ENCODE measurements at regions not wholly inside any gene's neighbourhood (a gene's known extent, or its start where the extent isn't known, plus 50 kb on each side); places are given as distances from the start of the nearest gene placed in this dataset.

GRCh38 chr12:107533218-107533617 lies 152.4 kb upstream of the PWP1 start:
- no peak for DNase-seq

GRCh38 chr12:107536613-107537012 lies 149.0 kb upstream of the PWP1 start:
- no peak for DNase-seq

GRCh38 chr12:107537464-107538119 lies 148.0 kb upstream of the PWP1 start:
- no peak for DNase-seq

GRCh38 chr12:107539196-107539939 lies 146.2 kb upstream of the PWP1 start:
- no peak for DNase-seq

GRCh38 chr12:107541001-107541705 lies 144.4 kb upstream of the PWP1 start:
- no peak for DNase-seq

- no peak for DNase-seq
Observed at GRCh38 chr12:107543416-107543815, 142.2 kb upstream of the PWP1 start.

- no peak for DNase-seq
Observed at GRCh38 chr12:107543841-107544240, 141.8 kb upstream of the PWP1 start.

- no peak for DNase-seq
Observed at GRCh38 chr12:107544937-107545336, 140.7 kb upstream of the PWP1 start.

GRCh38 chr12:107545737-107546353 lies 139.8 kb upstream of the PWP1 start:
- DNase-seq: no peak

- no peak for DNase-seq
Observed at GRCh38 chr12:107547389-107547788, 138.2 kb upstream of the PWP1 start.

GRCh38 chr12:107549651-107550480 lies 135.7 kb upstream of the PWP1 start:
- DNase-seq: no peak

- DNase-seq: no peak
Observed at GRCh38 chr12:107551434-107551833, 134.2 kb upstream of the PWP1 start.

- no peak for DNase-seq
Observed at GRCh38 chr12:107552263-107552662, 133.3 kb upstream of the PWP1 start.

- no peak for DNase-seq
Observed at GRCh38 chr12:107553211-107553765, 132.3 kb upstream of the PWP1 start.

GRCh38 chr12:107554941-107555340 lies 130.7 kb upstream of the PWP1 start:
- DNase-seq: no peak

- DNase-seq: no peak
Observed at GRCh38 chr12:107557026-107557425, 128.6 kb upstream of the PWP1 start.

- no peak for DNase-seq
Observed at GRCh38 chr12:107557589-107558100, 128.0 kb upstream of the PWP1 start.

- no peak for DNase-seq
Observed at GRCh38 chr12:107558141-107558815, 127.3 kb upstream of the PWP1 start.

GRCh38 chr12:107558816-107559382 lies 126.7 kb upstream of the PWP1 start:
- DNase-seq: no peak

GRCh38 chr12:107560165-107560898 lies 125.3 kb upstream of the PWP1 start:
- no peak for DNase-seq
